ENCODE measurements at regions not wholly inside any gene's neighbourhood (a gene's known extent, or its start where the extent isn't known, plus 50 kb on each side); places are given as distances from the start of the nearest gene placed in this dataset.

DNA sequence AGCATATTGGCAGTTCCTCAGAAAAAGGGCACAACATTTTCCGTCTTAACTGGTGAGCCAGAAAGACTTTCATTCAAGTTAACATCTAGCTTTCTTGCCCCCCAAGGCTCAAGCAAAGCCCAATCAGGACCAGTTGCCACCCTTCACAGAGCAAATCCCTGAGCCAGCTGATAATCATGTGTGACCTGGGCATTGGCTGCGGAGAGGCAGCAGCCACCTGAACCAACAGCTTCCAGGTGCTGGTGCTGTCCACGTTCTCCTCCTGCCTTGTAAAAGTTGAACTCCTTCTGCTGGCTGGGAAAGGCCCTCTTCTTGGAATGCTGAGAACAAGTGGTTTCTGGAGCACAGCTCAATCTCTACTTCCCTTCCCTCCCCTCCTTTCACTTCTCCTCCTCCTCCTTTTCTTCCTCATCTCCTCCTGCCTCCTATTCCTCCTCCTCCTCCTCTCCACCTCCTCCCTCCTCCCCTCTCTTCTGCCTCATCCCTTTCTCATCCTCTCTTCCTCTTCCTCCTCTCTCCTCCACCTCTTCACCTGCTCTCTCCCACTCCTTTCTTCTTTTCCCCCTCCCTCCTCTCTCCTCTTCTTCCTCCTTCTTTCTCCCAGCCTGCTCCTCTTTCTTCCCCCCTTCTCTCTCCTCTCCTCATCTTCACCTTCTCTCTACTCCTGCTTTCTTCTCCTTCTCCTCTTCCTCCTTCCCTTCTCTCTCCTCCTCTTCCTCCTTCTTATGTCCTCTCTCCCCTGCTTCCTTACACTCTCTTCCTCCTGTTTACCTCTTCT lies 140.6 kb downstream of the JCAD start:
- Histone ChIP-seq H3K9me3 (ENCODE audit: control insufficient read depth, low read depth, low read length) (no peaks in the 10 kb centered on the region), H4K5ac (ENCODE audit: insufficient read length, low read depth, low read length) (no peak overlapping the region), H3K27me3 (ENCODE audit: insufficient read depth, low read length) (no peaks in the 10 kb centered on the region), H2BK15ac (ENCODE audit: low read depth, low read length) (no peak overlapping the region), H3T11ph (ENCODE audit: low read length) (no peak overlapping the region), H3K4me1 (ENCODE audit: insufficient read depth, low read length) (no peaks in the 10 kb centered on the region; the same call in 1 of the 2 replicates), H3K23ac (ENCODE audit: insufficient read length, low read depth, low read length) (no peak overlapping the region), H3K79me1 (ENCODE audit: insufficient read depth, low read depth, low read length, poor library complexity, severe bottlenecking) (no peaks in the 10 kb centered on the region), H3K79me2 (ENCODE audit: insufficient read depth, low read length) (no peaks in the 10 kb centered on the region), H3K18ac (ENCODE audit: insufficient read length, low read depth, low read length) (no peak overlapping the region), H2BK12ac (ENCODE audit: insufficient read length, low read depth, low read length) (no peak overlapping the region), H4K20me1 (ENCODE audit: control insufficient read depth, insufficient read depth, insufficient read length) (no peaks in the 10 kb centered on the region), H2BK20ac (ENCODE audit: low read depth, low read length, poor library complexity, severe bottlenecking) (no peak overlapping the region), H4K91ac (ENCODE audit: insufficient read length, low read depth, low read length) (no peak overlapping the region), H3K23me2 (ENCODE audit: insufficient read length, low read depth, low read length, poor library complexity, severe bottlenecking) (no peaks in the 10 kb centered on the region), H2AFZ (ENCODE audit: low read length) (no peak overlapping the region), H2AK5ac (ENCODE audit: insufficient read length, low read length) (no peak overlapping the region), H2BK5ac (ENCODE audit: insufficient read length, low read length) (no peak overlapping the region), H3K27ac (ENCODE audit: insufficient read length, low read depth, low read length) (no peak overlapping the region), H4K8ac (replicated peaks; ENCODE audit: insufficient read length, low read depth, low read length) (no peak overlapping the region), H3K9ac (ENCODE audit: extremely low read depth, insufficient read length, low read length) (no peak overlapping the region), H3K14ac (ENCODE audit: insufficient read depth, low read length) (no peak overlapping the region), H3K4me2 (ENCODE audit: insufficient read depth, insufficient read length, low read length) (no peak overlapping the region), H2BK120ac (ENCODE audit: low read depth, low read length, poor library complexity, severe bottlenecking) (no peak overlapping the region), H3K56ac (ENCODE audit: insufficient read length, low read depth, low read length) (no peak overlapping the region), H3K4ac (ENCODE audit: low read depth, low read length) (no peak overlapping the region)
- Mint-ChIP-seq H3K36me3 (ENCODE audit: insufficient read depth in 1 of 3, low read depth in 3 of 3) (no peaks in the 10 kb centered on the region), H3K27ac (no peak overlapping the region), H3K4me1 (peaks cover 14% of the 10 kb centered on the region in 2 experiments; a peak in 3 of 4 replicates), H3K4me3 (no peak overlapping the region), H3K27me3 (ENCODE audit: low read depth) (peaks cover 19% of the 10 kb centered on the region), H3K9me3 (no peaks in the 10 kb centered on the region)
- no peak for DNase-seq
- TF ChIP-seq, protein P1, sequence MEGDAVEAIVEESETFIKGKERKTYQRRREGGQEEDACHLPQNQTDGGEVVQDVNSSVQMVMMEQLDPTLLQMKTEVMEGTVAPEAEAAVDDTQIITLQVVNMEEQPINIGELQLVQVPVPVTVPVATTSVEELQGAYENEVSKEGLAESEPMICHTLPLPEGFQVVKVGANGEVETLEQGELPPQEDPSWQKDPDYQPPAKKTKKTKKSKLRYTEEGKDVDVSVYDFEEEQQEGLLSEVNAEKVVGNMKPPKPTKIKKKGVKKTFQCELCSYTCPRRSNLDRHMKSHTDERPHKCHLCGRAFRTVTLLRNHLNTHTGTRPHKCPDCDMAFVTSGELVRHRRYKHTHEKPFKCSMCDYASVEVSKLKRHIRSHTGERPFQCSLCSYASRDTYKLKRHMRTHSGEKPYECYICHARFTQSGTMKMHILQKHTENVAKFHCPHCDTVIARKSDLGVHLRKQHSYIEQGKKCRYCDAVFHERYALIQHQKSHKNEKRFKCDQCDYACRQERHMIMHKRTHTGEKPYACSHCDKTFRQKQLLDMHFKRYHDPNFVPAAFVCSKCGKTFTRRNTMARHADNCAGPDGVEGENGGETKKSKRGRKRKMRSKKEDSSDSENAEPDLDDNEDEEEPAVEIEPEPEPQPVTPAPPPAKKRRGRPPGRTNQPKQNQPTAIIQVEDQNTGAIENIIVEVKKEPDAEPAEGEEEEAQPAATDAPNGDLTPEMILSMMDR (conservative IDR thresholded peaks at IDR 0.05), result no peak
- WGBS (ENCODE audit: extremely low coverage, insufficient read length, low lambda C conversion rate), result no CpG with 5 or more reads among the region's 3 CpGs
